ENCODE measurements at regions not wholly inside any gene's neighbourhood (a gene's known extent, or its start where the extent isn't known, plus 50 kb on each side); places are given as distances from the start of the nearest gene placed in this dataset.

DNA sequence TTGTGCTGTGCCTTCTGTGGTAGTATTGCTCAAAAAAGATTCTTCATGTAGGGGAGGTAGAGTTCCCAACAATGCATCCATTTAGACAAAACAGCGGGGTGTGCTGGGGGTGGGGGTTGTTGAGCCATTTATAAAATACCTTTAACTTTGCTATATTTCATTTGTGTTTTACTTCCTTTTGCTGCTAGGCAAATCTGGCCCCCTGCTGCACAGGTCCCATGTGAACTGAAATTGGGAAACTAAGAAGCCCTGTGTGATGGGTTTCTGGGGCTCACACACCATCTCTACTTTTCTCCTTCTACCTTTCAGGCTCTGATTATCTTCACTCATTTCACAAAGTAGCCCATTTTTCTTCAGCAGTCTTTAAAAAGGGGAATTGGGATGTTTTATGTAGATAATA lies 52.7 kb upstream of the ITGA4 start:
- TF ChIP-seq CTCF (IDR thresholded peaks at IDR 0.05) (no peak), POLR2AphosphoS5 (IDR thresholded peaks at IDR 0.05) (no peak)
